GM21528 (cell line): ENCODE measurements at regions not wholly inside any gene's neighbourhood (a gene's known extent, or its start where the extent isn't known, plus 50 kb on each side); places are given as distances from the start of the nearest gene placed in this dataset.
A peak's percentile ranks its signal among the peaks of the same experiment; 100 is the strongest.
"Not testable (repeated sequence)": the region's sequence is repeated elsewhere in the genome, so short reads cannot be mapped to it uniquely, and the experiment has no call there.

Experiments used
- ATAC-seq: cut with Tn5 transposase; IDR thresholded peaks from one replicate; pipeline ENCODE4 v1.9.1; 2021; ENCODE audit warnings: mild to moderate bottlenecking, moderate library complexity; ENCODE audit not compliant: unreplicated experiment, low FRiP score

DNA sequence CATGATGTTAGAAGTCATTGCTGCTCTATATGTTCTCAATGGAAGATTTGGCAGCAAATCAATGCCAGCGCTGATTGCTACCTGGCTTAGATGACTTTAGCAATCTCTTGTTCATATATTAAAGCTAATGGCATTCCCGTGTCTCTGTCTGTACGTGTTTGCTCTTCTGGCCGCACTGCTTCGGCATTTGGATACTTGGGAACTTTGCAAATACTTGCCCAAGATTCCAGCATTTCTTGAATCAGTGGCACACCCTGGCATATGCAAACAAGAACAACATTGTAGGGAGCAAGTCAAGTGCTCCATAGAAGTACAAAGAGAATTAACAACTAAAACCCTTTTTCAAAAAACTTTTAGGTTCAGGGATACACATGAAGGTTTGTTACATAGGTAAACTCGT lies 128.9 kb upstream of the TMEM164 start:
- no peak for ATAC-seq

DNA sequence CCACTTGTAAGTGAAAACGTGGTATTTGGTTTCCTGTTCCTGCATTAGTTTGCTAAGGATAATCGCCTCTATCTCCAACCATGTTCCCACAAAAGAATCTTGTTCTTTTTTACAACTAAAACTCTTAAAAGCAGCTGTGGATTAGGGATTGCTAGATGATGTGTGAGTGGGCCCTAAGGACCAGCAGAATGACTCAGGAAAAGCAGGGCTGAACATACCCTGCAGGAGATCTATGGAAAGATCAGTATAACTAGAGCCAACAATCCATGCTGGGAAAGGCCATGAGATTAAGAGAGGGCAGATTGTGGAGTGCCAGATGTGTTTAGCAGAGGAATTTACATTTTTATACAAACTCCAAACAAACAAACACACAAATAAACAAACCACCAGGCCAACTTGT lies 128.4 kb upstream of the TMEM164 start:
- ATAC-seq, result no peak

GRCh38 chrX:109875831-109876230 lies 127.1 kb upstream of the TMEM164 start:
- ATAC-seq, result no peak

GRCh38 chrX:109878236-109878635 lies 124.7 kb upstream of the TMEM164 start:
- ATAC-seq, result no peak

GRCh38 chrX:109879991-109880390 lies 122.9 kb upstream of the TMEM164 start:
- ATAC-seq, result no peak

GRCh38 chrX:109880629-109881028 lies 122.3 kb upstream of the TMEM164 start:
- ATAC-seq, result peak; percentile 64

- no peak for ATAC-seq
These were observed 116.7 kb upstream of the TMEM164 start for GRCh38 chrX:109886122-109886761.

DNA sequence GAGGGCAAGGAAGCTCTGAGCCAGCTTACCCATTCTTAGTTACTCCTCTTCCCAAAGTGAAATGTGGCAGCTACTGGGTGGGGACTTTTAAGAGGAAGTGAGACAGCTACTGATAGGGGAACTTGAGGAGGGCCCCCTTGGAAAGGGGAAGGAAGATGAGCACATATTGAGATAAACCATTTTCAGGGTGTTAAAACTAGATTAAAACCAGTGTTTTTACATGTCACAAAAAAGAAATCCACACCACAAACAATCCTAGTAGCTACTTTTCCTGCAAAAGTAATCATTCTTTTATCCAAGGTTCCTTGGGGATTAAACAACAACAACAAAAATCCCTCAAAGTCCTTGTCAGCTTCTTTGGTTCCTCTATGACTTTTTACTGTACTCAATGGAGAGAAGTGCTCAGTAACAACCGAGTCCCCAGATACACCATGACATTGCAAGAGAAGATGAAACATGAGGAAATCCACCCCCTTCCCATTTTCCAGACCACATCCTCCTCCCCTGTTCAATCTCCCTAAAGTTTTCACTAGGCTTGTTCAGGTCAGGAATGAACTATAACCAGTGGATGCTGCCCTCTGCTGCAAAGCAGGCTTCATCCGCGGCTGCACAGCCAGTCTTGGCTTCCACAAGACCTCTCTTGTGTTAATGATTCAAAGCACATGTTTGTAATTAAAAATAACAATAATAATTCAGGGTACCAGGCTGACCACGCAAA lies 113.5 kb upstream of the TMEM164 start:
- peak; percentile 77 for ATAC-seq

- ATAC-seq, result no peak
These were observed 112.6 kb upstream of the TMEM164 start for GRCh38 chrX:109890300-109890699.

DNA sequence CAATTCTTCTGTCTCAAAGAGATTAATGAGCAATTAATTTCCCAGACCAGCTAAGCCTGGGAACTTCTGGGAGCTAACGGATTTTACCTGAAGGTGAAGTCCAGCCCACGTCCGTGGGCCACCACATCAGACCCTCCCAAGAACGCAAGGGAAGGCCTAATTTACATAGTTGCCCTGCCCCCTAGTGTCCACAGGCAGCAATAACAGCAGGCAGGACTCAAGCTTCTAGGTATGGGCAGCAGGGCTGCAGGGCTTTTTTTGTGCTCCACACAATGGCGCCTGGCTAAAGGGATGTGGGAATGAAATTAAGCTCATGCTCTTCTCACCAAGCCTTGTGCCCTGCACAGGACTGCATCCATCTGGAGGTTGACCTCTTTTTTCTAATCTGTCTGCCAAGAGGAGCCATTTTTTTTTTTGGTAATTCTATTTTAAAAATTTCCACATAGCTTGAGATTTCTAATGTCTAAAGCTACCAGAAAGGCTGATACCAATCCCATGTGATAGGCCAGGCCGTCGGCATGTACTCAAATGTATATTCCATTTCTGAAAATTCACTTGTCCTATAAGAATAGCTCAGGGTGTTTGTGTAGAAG lies 111.9 kb upstream of the TMEM164 start:
- no peak for ATAC-seq

DNA sequence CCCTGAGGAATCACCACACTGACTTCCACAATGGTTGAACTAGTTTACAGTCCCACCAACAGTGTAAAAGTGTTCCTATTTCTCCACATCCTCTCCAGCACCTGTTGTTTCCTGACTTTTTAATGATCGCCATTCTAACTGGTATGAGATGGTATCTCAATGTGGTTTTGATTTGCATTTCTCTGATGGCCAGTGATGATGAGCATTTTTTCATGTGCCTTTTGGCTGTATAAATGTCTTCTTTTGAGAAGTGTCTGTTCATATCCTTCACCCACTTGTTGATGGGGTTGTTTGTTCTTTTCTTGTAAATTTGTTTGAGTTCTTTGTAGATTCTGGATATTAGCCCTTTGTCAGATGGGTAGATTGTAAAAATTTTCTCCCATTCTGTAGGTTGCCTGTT lies 106.9 kb upstream of the TMEM164 start:
- ATAC-seq, result not testable (repeated sequence)

DNA sequence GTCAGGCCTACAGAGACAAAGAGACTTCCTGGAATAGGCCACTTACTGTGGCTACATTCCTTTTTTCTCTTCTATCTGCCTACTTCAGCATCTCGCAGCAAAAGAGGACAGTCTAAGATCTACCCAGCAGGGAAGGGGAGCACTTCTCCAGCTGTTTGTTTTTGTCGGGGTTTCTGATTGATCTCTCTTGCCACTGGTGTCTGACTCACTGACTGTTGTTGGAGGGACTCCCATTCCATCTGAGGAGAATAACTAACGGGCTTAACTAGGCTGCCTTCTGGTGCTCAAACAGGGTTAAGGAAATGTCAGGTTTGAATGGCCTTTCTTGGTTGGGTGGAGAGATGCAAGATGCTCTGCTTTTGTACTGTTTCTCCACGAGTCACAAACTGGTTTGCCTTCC lies 100.2 kb upstream of the TMEM164 start:
- ATAC-seq, result no peak

DNA sequence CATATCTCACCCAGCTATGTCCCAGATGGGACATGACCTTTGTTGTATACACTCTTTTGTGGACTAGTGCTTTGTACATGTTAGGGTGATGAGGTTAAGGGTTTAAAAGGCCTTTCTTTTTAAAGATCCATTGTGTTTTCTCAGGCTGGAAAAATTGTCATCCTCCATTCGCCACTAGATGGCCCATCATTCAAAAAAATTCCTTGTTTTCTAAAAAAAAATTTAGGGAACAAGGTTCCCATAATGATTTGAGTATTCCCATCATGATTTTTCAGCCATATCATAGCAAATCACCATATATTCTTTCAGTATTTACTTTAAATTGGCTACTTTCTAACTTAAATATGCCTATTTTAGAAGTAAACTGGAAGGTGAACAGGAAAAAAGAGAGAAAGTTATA lies 91.9 kb upstream of the TMEM164 start:
- ATAC-seq, result no peak

DNA sequence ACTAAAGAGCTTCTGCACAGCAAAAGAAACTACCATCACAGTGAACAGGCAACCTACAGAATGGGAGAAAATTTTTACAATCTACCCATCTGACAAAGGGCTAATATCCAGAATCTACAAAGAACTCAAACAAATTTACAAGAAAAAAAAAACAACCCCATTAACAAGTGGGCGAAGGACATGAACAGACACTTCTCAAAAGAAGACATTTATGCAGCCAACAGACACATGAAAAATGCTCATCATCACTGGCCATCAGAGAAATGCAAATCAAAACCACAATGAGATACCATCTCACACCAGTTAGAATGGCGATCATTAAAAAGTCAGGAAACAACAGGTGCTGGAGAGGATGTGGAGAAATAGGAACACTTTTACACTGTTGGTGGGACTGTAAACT lies 89.9 kb upstream of the TMEM164 start:
- not testable (repeated sequence) for ATAC-seq

GRCh38 chrX:109914114-109914849 lies 88.6 kb upstream of the TMEM164 start:
- ATAC-seq, result no peak

GRCh38 chrX:109918753-109919152 lies 84.2 kb upstream of the TMEM164 start:
- ATAC-seq, result no peak

DNA sequence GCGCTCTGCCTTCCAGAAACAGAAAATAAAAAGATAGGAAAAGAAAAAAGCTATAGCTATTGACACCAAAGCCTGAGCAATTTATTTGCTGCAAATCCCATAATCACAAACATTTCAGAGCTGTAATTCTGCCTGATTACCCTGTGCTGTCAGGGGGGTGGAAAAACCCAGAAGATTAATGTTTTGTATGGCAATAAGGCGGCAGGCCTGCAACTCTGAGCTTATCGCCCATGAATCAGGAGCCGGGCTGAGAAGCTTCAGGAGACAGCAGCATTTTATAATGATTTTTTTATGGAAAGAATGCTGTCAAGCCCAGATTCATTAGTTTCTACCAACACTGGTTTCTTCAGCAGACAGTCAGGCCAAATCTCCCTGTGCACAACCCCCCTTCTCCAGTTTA lies 82.6 kb upstream of the TMEM164 start:
- no peak for ATAC-seq

DNA sequence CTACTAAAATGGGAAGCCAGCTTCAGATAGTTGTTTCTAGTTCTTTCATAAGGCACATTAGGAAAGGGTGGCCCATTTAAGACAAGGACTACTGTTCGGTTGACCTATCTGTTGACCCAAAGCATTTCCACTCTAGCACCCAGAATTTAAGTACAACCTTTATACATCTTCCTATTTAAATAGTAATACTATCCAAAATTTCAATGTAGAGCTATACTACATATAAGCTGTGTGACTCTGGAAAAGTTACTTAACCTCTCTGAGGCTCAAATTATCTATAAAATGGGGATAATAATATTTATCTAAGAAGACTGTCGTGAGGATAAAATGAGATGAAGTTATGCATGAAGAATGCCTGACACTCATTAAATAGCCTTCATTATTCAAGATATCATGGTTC lies 82.0 kb upstream of the TMEM164 start:
- no peak for ATAC-seq

DNA sequence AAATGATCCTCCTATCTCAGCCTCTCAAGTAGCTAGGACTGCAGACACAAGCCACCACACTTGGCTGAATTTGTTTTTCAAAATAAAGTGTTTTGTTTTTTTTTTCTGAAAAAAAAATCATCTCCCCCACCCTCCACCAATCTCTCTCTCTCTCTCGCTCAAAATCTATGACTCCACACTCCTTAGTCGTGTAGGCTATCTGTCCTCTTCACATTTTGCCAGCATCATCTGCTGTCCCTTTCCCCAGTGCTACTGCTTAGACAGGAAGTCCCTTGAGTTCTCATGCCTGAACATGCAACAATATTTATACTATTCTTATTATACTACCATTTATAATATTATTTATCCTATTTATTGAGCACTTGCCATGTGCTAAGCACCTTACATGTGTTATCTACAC lies 80.7 kb upstream of the TMEM164 start:
- no peak for ATAC-seq

DNA sequence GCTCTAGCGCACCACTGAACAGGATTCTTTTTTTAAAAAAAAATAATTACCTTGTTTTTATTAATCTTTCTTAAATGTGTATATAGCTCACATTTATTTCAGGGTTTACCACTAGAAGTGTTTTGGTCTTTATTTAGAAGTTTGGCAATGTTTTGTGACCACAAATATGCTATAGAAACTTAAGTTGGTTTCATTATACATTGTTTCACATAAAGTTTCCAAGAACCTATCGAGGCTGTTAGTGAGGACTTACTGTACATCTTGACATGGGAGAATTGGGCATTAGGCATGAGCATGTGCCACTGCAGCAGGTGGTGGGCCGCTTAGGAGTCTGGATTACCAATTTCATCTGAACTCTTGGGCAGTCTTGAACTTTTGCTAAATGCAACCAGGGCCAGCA lies 77.9 kb upstream of the TMEM164 start:
- ATAC-seq, result not testable (repeated sequence)

DNA sequence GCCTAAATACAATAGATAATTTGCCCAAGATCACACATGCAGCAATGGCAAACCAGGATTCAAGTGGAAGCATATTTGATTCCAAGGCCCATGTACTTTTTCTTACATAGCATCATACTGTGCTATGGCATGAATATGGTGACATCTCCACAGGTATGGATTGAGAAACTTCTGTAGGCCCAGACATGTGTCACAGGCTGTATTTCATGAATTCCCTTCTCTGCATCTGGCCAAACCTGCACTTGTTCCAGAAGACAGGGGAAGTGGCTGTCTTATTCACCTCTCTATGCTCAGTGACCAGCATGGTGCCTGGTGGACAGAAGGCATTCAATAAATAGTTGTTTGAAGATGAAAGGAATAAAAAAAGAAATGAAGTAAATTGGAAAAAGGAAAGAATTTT lies 77.3 kb upstream of the TMEM164 start:
- ATAC-seq, result no peak
